ENCODE measurements at regions not wholly inside any gene's neighbourhood (a gene's known extent, or its start where the extent isn't known, plus 50 kb on each side); places are given as distances from the start of the nearest gene placed in this dataset.

DNA sequence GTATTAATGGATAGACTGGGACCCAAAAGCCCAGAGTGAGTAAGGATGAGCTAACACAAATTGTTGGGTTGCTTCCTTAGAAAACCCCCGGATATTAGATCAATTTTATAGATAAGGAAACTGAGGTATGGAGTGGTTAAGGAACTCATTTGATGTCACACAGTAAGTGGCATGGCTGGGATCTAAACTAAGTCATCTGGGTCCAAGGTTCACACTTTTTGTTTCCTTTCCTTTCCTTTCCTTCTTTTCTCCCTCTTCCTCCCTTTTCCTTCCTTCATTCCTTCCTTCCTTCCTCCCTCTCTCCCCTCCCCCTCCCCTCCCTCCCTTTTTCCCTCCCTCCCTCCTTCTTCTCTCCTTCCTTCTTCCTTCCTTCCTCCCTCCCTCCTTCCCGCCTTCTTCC is 469.5 kb downstream of the TYW1 start:
- no peak overlapping the region for H4K91ac ChIP-seq (replicated peaks; ENCODE audit: insufficient read length, low read length)
- H2BK15ac ChIP-seq (ENCODE audit: low read length) = no peak overlapping the region
- FAIRE-seq (no peak), DNase-seq (ENCODE audit: low read depth in 1 of 2, low spot score in 2 of 2) (no peak)
- H3K23ac ChIP-seq (ENCODE audit: insufficient read length) = no peak overlapping the region
- H3K79me1 ChIP-seq (ENCODE audit: low read depth, low read length) = no peaks in the 10 kb centered on the region
- H2AFZ ChIP-seq (ENCODE audit: low read length) = no peak overlapping the region
- no peak for TF ChIP-seq SP4 (IDR thresholded peaks at IDR 0.05; ENCODE audit: low read length)
- TF ChIP-seq CTBP2 (IDR thresholded peaks at IDR 0.05; ENCODE audit: borderline replicate concordance, insufficient read depth, insufficient read length, low read length) = no peak
- no peak for TF ChIP-seq MAFK (IDR thresholded peaks at IDR 0.05; ENCODE audit: low read depth, low read length)
- TF ChIP-seq JUN (IDR thresholded peaks at IDR 0.05; ENCODE audit: low read depth, low read length) = no peak
- no peak for TF ChIP-seq SRF (IDR thresholded peaks at IDR 0.05; ENCODE audit: low read depth, low read length)
- TF ChIP-seq CEBPB (IDR thresholded peaks at IDR 0.05; ENCODE audit: low read depth, low read length) = no peak
- no peak for TF ChIP-seq BACH1 (IDR thresholded peaks at IDR 0.05; ENCODE audit: low read length)
- TF ChIP-seq RBBP5 (IDR thresholded peaks at IDR 0.05; ENCODE audit: borderline replicate concordance, low read depth, low read length) = no peak
- TF ChIP-seq POLR2AphosphoS5 (IDR thresholded peaks at IDR 0.05; ENCODE audit: low read depth, low read length) = no peak
- no peak for TF ChIP-seq KDM4A (IDR thresholded peaks at IDR 0.05; ENCODE audit: low read depth, low read length, severe bottlenecking)
- no peak for TF ChIP-seq SIX5 (IDR thresholded peaks at IDR 0.05; ENCODE audit: low read depth, low read length)
- no peak overlapping the region for H3K27ac ChIP-seq (ENCODE audit: low read depth, low read length)
- H3K4ac ChIP-seq (replicated peaks; ENCODE audit: insufficient read length, low read depth, low read length) = no peak overlapping the region
- no peaks in the 10 kb centered on the region for H4K20me1 ChIP-seq (replicated peaks in 1 of 2; ENCODE audit: control insufficient read depth in 1 of 2, insufficient read depth in 2 of 2, low read length in 2 of 2)
- no peak overlapping the region for H3K4me2 ChIP-seq (ENCODE audit: insufficient read depth in 1 of 2, low read depth in 2 of 2, low read length in 2 of 2)
- H2BK12ac ChIP-seq (ENCODE audit: low read depth, low read length) = no peak overlapping the region
- H3K23me2 ChIP-seq (ENCODE audit: low read depth, low read length) = no peaks in the 10 kb centered on the region
- POLR2A ChIA-PET (ENCODE audit: partially characterized antibody) = no interaction called here
- no peak overlapping the region for H4K8ac ChIP-seq (ENCODE audit: extremely low read depth, insufficient read depth, low read length)
- no peak overlapping the region for H2BK20ac ChIP-seq (ENCODE audit: low read length)
- H3K18ac ChIP-seq (ENCODE audit: extremely low read depth, low read length) = no peak overlapping the region
- H3K14ac ChIP-seq (ENCODE audit: insufficient read length) = no peak overlapping the region
- CTCF ChIA-PET (ENCODE audit: partially characterized antibody) = interaction anchor here (0.6 to 0.9 kb wide), 2 partner anchors 18 to 81 kb away, joined by 3 read pairs; no protein-coding TSS in a partner anchor
- H3K56ac ChIP-seq (replicated peaks; ENCODE audit: insufficient read length, low read depth, low read length) = no peak overlapping the region
- H3K27me3 ChIP-seq (replicated peaks in 1 of 4; ENCODE audit: control insufficient read depth in 3 of 4, extremely low read depth in 1 of 4, insufficient read depth in 3 of 4, low read length in 3 of 4) = no peaks in the 10 kb centered on the region
- no peak overlapping the region for H3K9ac ChIP-seq (replicated peaks in 1 of 4; ENCODE audit: extremely low read depth in 1 of 4, low read depth in 3 of 4, low read length in 3 of 4)
- 64% methylated on average over 1 of the region's 2 CpGs; no CpG with 5 or more reads in 1 of the 2 experiments for WGBS, 2 experiments (ENCODE audit: extremely low coverage in 1 of 2, insufficient coverage in 1 of 2, insufficient read length in 1 of 2, insufficient replicate concordance in 2 of 2, low coverage in 1 of 2, low lambda C conversion rate in 2 of 2, missing lambda C conversion rate in 1 of 2)
- no peak overlapping the region for H2BK5ac ChIP-seq (ENCODE audit: low read depth, low read length)
- peaks cover 19 to 25% of the 10 kb centered on the region in 2 experiments for H3K9me3 ChIP-seq (ENCODE audit: insufficient read depth in 2 of 2, low read depth in 1 of 2, low read length in 1 of 2)
- H3K79me2 ChIP-seq (ENCODE audit: control insufficient read depth in 1 of 2, insufficient read depth in 2 of 2, low read length in 2 of 2) = no peaks in the 10 kb centered on the region
- no peak overlapping the region for H2AK5ac ChIP-seq (ENCODE audit: low read depth, low read length)
- H3K36me3 ChIP-seq (ENCODE audit: control insufficient read depth in 2 of 4, insufficient read depth in 4 of 4, low read length in 3 of 4) = no peaks in the 10 kb centered on the region
- no peak overlapping the region for H2BK120ac ChIP-seq (replicated peaks; ENCODE audit: low read depth, low read length)
- H3K4me1 ChIP-seq (replicated peaks in 1 of 4; ENCODE audit: control insufficient read depth in 3 of 4, insufficient read depth in 4 of 4, low read length in 3 of 4) = no peaks in the 10 kb centered on the region
- H4K5ac ChIP-seq (ENCODE audit: insufficient read length, low read depth, low read length) = no peak overlapping the region
- no peak overlapping the region for H3K4me3 ChIP-seq (ENCODE audit: extremely low read depth in 1 of 4, insufficient read depth in 2 of 4, low read depth in 3 of 4, low read length in 4 of 4)

Data from H1 (cell line).